GM19455 (cell line): ENCODE measurements at regions not wholly inside any gene's neighbourhood (a gene's known extent, or its start where the extent isn't known, plus 50 kb on each side); places are given as distances from the start of the nearest gene placed in this dataset.

Experiments
- ATAC-seq: cut with Tn5 transposase; IDR thresholded peaks from one replicate; pipeline ENCODE4 v1.9.1; 2021; ENCODE audit not compliant: unreplicated experiment

- ATAC-seq, result no peak
These were observed 55.4 kb upstream of the CDH12 start for GRCh38 chr5:22908586-22908985.

DNA sequence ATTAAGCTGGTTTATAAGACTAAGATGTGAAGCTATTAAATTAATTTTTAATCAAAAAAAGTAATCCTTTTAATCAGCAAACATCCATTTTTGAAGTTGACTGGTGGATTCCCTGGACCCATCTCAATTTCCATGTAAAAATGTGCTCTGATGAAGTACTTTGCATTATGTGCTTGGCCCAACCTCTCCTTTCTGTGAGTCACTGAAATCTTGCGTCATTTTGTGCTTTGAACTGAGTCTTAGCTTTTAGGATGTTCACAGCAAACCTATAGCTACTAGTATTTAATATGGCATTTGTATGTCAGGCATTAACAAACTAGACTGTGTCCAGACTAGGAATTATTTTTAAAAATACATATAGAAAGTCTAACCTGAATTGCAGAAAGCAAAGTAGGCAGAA is 55.0 kb upstream of the CDH12 start:
- ATAC-seq, result no peak
